GM12878 (cell line): ENCODE measurements at regions not wholly inside any gene's neighbourhood (a gene's known extent, or its start where the extent isn't known, plus 50 kb on each side); places are given as distances from the start of the nearest gene placed in this dataset.

Experiments used
- CHD1 ChIP-seq: IDR thresholded peaks from 2 replicates; pipeline ENCODE4 v1.6.1; 2012; ENCODE audit warnings: low read depth, low read length, improper control_type of control experiment
- EZH2 ChIP-seq: IDR thresholded peaks from 2 replicates; pipeline ENCODE4 v1.6.1; 2012; ENCODE audit warnings: low read depth, mild to moderate bottlenecking, control low read depth, inconsistent platforms, low read length, borderline replicate concordance; ENCODE audit not compliant: control insufficient read depth
- POLR2AphosphoS5 ChIP-seq: IDR thresholded peaks from 2 replicates; pipeline ENCODE4 v1.6.1; 2011; ENCODE audit warnings: mild to moderate bottlenecking, low read length, inconsistent platforms
- RAD21 ChIP-seq: IDR thresholded peaks from 2 replicates; pipeline ENCODE4 v1.6.1; 2011; ENCODE audit warnings: mild to moderate bottlenecking, low read depth, low read length, moderate library complexity; ENCODE audit not compliant: insufficient read depth
- SIX5 ChIP-seq: IDR thresholded peaks from 2 replicates; pipeline ENCODE4 v1.6.1; 2011; ENCODE audit warnings: mild to moderate bottlenecking, low read depth, low read length, moderate library complexity; ENCODE audit not compliant: severe bottlenecking
- SMAD1 ChIP-seq: fragments of 450-650 bp; IDR thresholded peaks from 2 replicates; pipeline ENCODE4 v1.6.1; 2018; ENCODE audit warnings: mild to moderate bottlenecking, low read depth; ENCODE audit not compliant: partially characterized antibody
- TBL1XR1 ChIP-seq: IDR thresholded peaks from 2 replicates; pipeline ENCODE4 v1.6.1; 2012; ENCODE audit warnings: low read depth, low read length, improper control_type of control experiment
- ZNF24 ChIP-seq: fragments of 450-650 bp; IDR thresholded peaks from 2 replicates; pipeline ENCODE4 v1.6.1; 2017; ENCODE audit warnings: antibody characterized with exemption, mild to moderate bottlenecking
- TF ChIP-seq, protein P1 (sequence below): IDR thresholded peaks from 2 replicates; pipeline ENCODE4 v1.6.1; 2012; ENCODE audit warnings: mild to moderate bottlenecking, low read depth, low read length
- TF ChIP-seq, protein P2 (sequence below), 3 experiments: IDR thresholded peaks in 2 of 3; conservative IDR thresholded peaks in 1 of 3; 2 replicates each; pipeline ENCODE4 v1.5.1; 2011; ENCODE audit warnings: low read depth in 3 of 3, low read length in 3 of 3, mild to moderate bottlenecking in 3 of 3, control low read depth in 2 of 3, moderate library complexity in 2 of 3, inconsistent platforms in 1 of 3, mixed read lengths in 1 of 3; ENCODE audit not compliant: control insufficient read depth in 2 of 3, insufficient read depth in 1 of 3; ENCODE audit errors: extremely low read depth in 1 of 3
- TF ChIP-seq, protein P3 (sequence below): IDR thresholded peaks from 2 replicates; pipeline ENCODE4 v1.6.1; 2012; ENCODE audit warnings: low read depth, low read length, improper control_type of control experiment

DNA sequence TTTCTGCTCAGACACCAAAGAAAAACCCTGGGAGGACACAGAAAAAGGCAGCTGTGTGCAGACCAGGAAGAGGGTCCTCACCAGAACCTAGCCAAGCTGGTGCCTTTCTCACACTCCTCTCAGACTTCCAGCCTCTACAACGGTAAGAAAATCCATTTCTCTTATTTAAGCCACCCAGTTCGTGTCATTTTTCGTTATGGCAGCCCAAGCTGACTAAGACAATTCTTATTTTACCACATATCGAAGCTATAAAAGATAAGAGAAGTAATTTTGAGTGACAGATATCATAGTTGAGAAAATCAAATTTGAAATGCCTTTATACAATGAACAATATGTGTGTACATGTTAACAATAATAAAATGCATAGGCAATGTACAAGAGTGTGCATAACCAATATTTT, 219.5 kb downstream of the CBLN2 start:
- TF ChIP-seq TBL1XR1 = no peak
- TF ChIP-seq, protein P1, sequence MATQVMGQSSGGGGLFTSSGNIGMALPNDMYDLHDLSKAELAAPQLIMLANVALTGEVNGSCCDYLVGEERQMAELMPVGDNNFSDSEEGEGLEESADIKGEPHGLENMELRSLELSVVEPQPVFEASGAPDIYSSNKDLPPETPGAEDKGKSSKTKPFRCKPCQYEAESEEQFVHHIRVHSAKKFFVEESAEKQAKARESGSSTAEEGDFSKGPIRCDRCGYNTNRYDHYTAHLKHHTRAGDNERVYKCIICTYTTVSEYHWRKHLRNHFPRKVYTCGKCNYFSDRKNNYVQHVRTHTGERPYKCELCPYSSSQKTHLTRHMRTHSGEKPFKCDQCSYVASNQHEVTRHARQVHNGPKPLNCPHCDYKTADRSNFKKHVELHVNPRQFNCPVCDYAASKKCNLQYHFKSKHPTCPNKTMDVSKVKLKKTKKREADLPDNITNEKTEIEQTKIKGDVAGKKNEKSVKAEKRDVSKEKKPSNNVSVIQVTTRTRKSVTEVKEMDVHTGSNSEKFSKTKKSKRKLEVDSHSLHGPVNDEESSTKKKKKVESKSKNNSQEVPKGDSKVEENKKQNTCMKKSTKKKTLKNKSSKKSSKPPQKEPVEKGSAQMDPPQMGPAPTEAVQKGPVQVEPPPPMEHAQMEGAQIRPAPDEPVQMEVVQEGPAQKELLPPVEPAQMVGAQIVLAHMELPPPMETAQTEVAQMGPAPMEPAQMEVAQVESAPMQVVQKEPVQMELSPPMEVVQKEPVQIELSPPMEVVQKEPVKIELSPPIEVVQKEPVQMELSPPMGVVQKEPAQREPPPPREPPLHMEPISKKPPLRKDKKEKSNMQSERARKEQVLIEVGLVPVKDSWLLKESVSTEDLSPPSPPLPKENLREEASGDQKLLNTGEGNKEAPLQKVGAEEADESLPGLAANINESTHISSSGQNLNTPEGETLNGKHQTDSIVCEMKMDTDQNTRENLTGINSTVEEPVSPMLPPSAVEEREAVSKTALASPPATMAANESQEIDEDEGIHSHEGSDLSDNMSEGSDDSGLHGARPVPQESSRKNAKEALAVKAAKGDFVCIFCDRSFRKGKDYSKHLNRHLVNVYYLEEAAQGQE = no peak
- no peak for TF ChIP-seq POLR2AphosphoS5
- TF ChIP-seq, protein P2, sequence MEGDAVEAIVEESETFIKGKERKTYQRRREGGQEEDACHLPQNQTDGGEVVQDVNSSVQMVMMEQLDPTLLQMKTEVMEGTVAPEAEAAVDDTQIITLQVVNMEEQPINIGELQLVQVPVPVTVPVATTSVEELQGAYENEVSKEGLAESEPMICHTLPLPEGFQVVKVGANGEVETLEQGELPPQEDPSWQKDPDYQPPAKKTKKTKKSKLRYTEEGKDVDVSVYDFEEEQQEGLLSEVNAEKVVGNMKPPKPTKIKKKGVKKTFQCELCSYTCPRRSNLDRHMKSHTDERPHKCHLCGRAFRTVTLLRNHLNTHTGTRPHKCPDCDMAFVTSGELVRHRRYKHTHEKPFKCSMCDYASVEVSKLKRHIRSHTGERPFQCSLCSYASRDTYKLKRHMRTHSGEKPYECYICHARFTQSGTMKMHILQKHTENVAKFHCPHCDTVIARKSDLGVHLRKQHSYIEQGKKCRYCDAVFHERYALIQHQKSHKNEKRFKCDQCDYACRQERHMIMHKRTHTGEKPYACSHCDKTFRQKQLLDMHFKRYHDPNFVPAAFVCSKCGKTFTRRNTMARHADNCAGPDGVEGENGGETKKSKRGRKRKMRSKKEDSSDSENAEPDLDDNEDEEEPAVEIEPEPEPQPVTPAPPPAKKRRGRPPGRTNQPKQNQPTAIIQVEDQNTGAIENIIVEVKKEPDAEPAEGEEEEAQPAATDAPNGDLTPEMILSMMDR (IDR thresholded peaks at IDR 0.05 in 2 of 3, conservative IDR thresholded peaks at IDR 0.05 in 1 of 3; ENCODE audit: control insufficient read depth in 2 of 3, extremely low read depth in 1 of 3, insufficient read depth in 1 of 3, low read depth in 3 of 3, low read length in 3 of 3) = no peak
- TF ChIP-seq CHD1 = no peak
- no peak for TF ChIP-seq RAD21
- TF ChIP-seq SMAD1 = no peak
- no peak for TF ChIP-seq EZH2
- TF ChIP-seq SIX5 = no peak
- TF ChIP-seq ZNF24 = no peak
- TF ChIP-seq, protein P3, sequence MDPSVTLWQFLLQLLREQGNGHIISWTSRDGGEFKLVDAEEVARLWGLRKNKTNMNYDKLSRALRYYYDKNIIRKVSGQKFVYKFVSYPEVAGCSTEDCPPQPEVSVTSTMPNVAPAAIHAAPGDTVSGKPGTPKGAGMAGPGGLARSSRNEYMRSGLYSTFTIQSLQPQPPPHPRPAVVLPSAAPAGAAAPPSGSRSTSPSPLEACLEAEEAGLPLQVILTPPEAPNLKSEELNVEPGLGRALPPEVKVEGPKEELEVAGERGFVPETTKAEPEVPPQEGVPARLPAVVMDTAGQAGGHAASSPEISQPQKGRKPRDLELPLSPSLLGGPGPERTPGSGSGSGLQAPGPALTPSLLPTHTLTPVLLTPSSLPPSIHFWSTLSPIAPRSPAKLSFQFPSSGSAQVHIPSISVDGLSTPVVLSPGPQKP = no peak
